Kidney epithelial cell (primary cell): ENCODE measurements at regions not wholly inside any gene's neighbourhood (a gene's known extent, or its start where the extent isn't known, plus 50 kb on each side); places are given as distances from the start of the nearest gene placed in this dataset.

Experiments
- DNase-seq: peaks from one replicate; pipeline ENCODE4 v3.0.0-alpha.2; 2010; ENCODE audit warnings: low read depth
- H3K27me3 ChIP-seq: 2 replicates; pipeline ENCODE4 v1.6.0; 2011; ENCODE audit warnings: low read length; ENCODE audit not compliant: control insufficient read depth, insufficient read depth
- H3K36me3 ChIP-seq: 2 replicates; pipeline ENCODE4 v1.5.1; 2011; ENCODE audit warnings: low read length; ENCODE audit not compliant: control insufficient read depth, insufficient read depth
- H3K4me3 ChIP-seq: 2 replicates; pipeline ENCODE4 v1.5.1; 2011; ENCODE audit warnings: low read depth, mild to moderate bottlenecking, control low read depth, low read length
- CTCF ChIP-seq: IDR thresholded peaks from 2 replicates; pipeline ENCODE4 v1.5.1; 2011; ENCODE audit warnings: mild to moderate bottlenecking, moderate library complexity, low read length, control low read depth, inconsistent platforms; ENCODE audit not compliant: insufficient read depth, poor library complexity, severe bottlenecking

- TF ChIP-seq CTCF: no peak
- Histone ChIP-seq H3K36me3 (no peaks in the 10 kb centered on the region), H3K27me3 (no peaks in the 10 kb centered on the region), H3K4me3 (no peak overlapping the region)
- no peak for DNase-seq
These were observed 58.9 kb upstream of the GJB6 start for GRCh38 chr13:20291037-20291436.

GRCh38 chr13:20288561-20288960 lies 56.4 kb upstream of the GJB6 start:
- no peak overlapping the region for H3K4me3 ChIP-seq
- no peaks in the 10 kb centered on the region for H3K36me3 ChIP-seq
- DNase-seq: no peak
- TF ChIP-seq CTCF: no peak
- H3K27me3 ChIP-seq: no peaks in the 10 kb centered on the region

- Histone ChIP-seq H3K36me3 (no peaks in the 10 kb centered on the region), H3K4me3 (no peak overlapping the region), H3K27me3 (no peaks in the 10 kb centered on the region)
- no peak for DNase-seq
- TF ChIP-seq CTCF: no peak
These were observed 55.9 kb upstream of the GJB6 start for GRCh38 chr13:20287976-20288375.

GRCh38 chr13:20285530-20285929 lies 53.4 kb upstream of the GJB6 start:
- TF ChIP-seq CTCF: no peak
- no peak for DNase-seq
- Histone ChIP-seq H3K36me3 (no peaks in the 10 kb centered on the region), H3K27me3 (no peaks in the 10 kb centered on the region), H3K4me3 (no peak overlapping the region)
